HEK293 (cell line): ENCODE measurements at regions not wholly inside any gene's neighbourhood (a gene's known extent, or its start where the extent isn't known, plus 50 kb on each side); places are given as distances from the start of the nearest gene placed in this dataset.

Experiments
- CTCF ChIA-PET: fragments of 350-600 bp; formaldehyde crosslinking; extraction: SDS; loops from one replicate; lab custom pipeline; 2021; ENCODE audit warnings: antibody characterized with exemption; lab: Yijun Ruan, JAX
- POLR2A ChIA-PET: fragments of 300-600 bp; formaldehyde crosslinking; extraction: SDS; loops from one replicate; lab custom pipeline; 2020; ENCODE audit warnings: antibody characterized with exemption, inconsistent platforms; lab: Yijun Ruan, JAX
- H3K27ac ChIP-seq: fragments of 200-500 bp; sonication (Bioruptor generic); 2 replicates; pipeline ENCODE4 v1.5.1; 2014; ENCODE audit warnings: low read depth, low read length, control low read depth, inconsistent platforms; ENCODE audit errors: extremely low read depth
- H3K36me3 ChIP-seq, 2 experiments: fragments of 200-500 bp in 1 of 2; sonication (Bioruptor generic) in 1 of 2; 1 replicate in 1 of 2; 2 replicates in 1 of 2; pipeline ENCODE4 v1.5.1; 2014 to 2017; ENCODE audit warnings: inconsistent platforms in 2 of 2, low read length in 2 of 2; ENCODE audit not compliant: control insufficient read depth in 2 of 2, insufficient read depth in 1 of 2
- H3K4me1 ChIP-seq: fragments of 200-500 bp; sonication (Bioruptor generic); 2 replicates; pipeline ENCODE4 v1.5.1; 2014; ENCODE audit warnings: mild to moderate bottlenecking, low read length, inconsistent platforms; ENCODE audit not compliant: control insufficient read depth, insufficient read depth
- H3K4me3 ChIP-seq: 2 replicates; pipeline ENCODE4 v1.5.1; 2011; ENCODE audit warnings: low read depth, mild to moderate bottlenecking, control low read depth, low read length, moderate library complexity
- H3K9me3 ChIP-seq: fragments of 200-500 bp; sonication (Bioruptor generic); 2 replicates; pipeline ENCODE4 v1.5.1; 2014; ENCODE audit warnings: low read depth, low read length, inconsistent platforms; ENCODE audit not compliant: control insufficient read depth, insufficient read depth
- EGR2 ChIP-seq: fragments of 450-650 bp; formaldehyde crosslinking; IDR thresholded peaks from 2 replicates; pipeline ENCODE4 v1.5.1; 2016; ENCODE audit warnings: low read depth, missing biosample characterization, missing genetic modification characterization
- GLI2 ChIP-seq: fragments of 450-650 bp; formaldehyde crosslinking; IDR thresholded peaks from 2 replicates; pipeline ENCODE4; 2017; ENCODE audit warnings: missing biosample characterization, missing genetic modification characterization, low read depth, borderline replicate concordance
- IKZF3 ChIP-seq: fragments of 450-650 bp; IDR thresholded peaks from 2 replicates; pipeline ENCODE4 v1.5.0; 2018; ENCODE audit warnings: missing biosample characterization, mild to moderate bottlenecking, missing genetic modification characterization, moderate library complexity
- KLF17 ChIP-seq: fragments of 450-650 bp; formaldehyde crosslinking; IDR thresholded peaks from 2 replicates; pipeline ENCODE4 v1.5.1; 2016; ENCODE audit warnings: missing biosample characterization, missing genetic modification characterization
- OSR2 ChIP-seq: fragments of 450-650 bp; formaldehyde crosslinking; IDR thresholded peaks from 2 replicates; pipeline ENCODE4 v1.5.1; 2016; ENCODE audit warnings: missing biosample characterization, missing genetic modification characterization
- PATZ1 ChIP-seq: fragments of 450-650 bp; formaldehyde crosslinking; IDR thresholded peaks from 2 replicates; pipeline ENCODE4 v1.5.1; 2016; ENCODE audit warnings: missing biosample characterization, missing genetic modification characterization
- ZBTB26 ChIP-seq: fragments of 450-650 bp; formaldehyde crosslinking; optimal IDR thresholded peaks from 2 replicates; pipeline ENCODE3; 2016; ENCODE audit warnings: missing biosample characterization, mild to moderate bottlenecking, missing genetic modification characterization
- ZNF133 ChIP-seq: fragments of 450-650 bp; formaldehyde crosslinking; IDR thresholded peaks from 2 replicates; pipeline ENCODE4 v1.5.1; 2016; ENCODE audit warnings: missing biosample characterization, missing genetic modification characterization
- ZNF138 ChIP-seq: fragments of 450-650 bp; formaldehyde crosslinking; IDR thresholded peaks from 2 replicates; pipeline ENCODE4 v1.5.1; 2016; ENCODE audit warnings: missing biosample characterization, missing genetic modification characterization, borderline replicate concordance
- ZNF274 ChIP-seq, 2 experiments: fragments of 200-500 bp in 1 of 2; fragments of 450-650 bp in 1 of 2; sonication (Bioruptor generic) in 1 of 2; formaldehyde crosslinking in 1 of 2; IDR thresholded peaks; 2 replicates each; pipeline versions ENCODE4 v1.5.1 to v1.6.1; 2014 to 2016; ENCODE audit warnings: borderline replicate concordance in 1 of 2, inconsistent platforms in 1 of 2, low read length in 1 of 2, missing biosample characterization in 1 of 2, missing genetic modification characterization in 1 of 2
- ZNF280C ChIP-seq: fragments of 450-650 bp; formaldehyde crosslinking; IDR thresholded peaks from 2 replicates; pipeline ENCODE4 v1.5.1; 2016; ENCODE audit warnings: missing biosample characterization, missing genetic modification characterization
- ZNF280D ChIP-seq: fragments of 450-650 bp; formaldehyde crosslinking; IDR thresholded peaks from 2 replicates; pipeline ENCODE4 v1.5.1; 2016; ENCODE audit warnings: missing biosample characterization, missing genetic modification characterization
- ZNF555 ChIP-seq: fragments of 450-650 bp; formaldehyde crosslinking; conservative IDR thresholded peaks from 2 replicates; pipeline ENCODE4 v1.5.1; 2017; ENCODE audit warnings: missing biosample characterization, mild to moderate bottlenecking, missing genetic modification characterization, inconsistent platforms
- ZNF621 ChIP-seq: fragments of 450-650 bp; formaldehyde crosslinking; IDR thresholded peaks from 2 replicates; pipeline ENCODE4 v1.5.1; 2017; ENCODE audit warnings: missing biosample characterization, missing genetic modification characterization
- ZNF623 ChIP-seq: fragments of 450-650 bp; formaldehyde crosslinking; IDR thresholded peaks from 2 replicates; pipeline ENCODE4 v1.5.1; 2016; ENCODE audit warnings: missing biosample characterization, missing genetic modification characterization
- ZNF626 ChIP-seq: fragments of 450-650 bp; sonication (Bioruptor Pico); formaldehyde crosslinking; IDR thresholded peaks from 2 replicates; pipeline ENCODE4 v1.5.1; 2018; ENCODE audit warnings: missing biosample characterization, missing genetic modification characterization, inconsistent platforms
- ZNF670 ChIP-seq: fragments of 450-650 bp; formaldehyde crosslinking; IDR thresholded peaks from 2 replicates; pipeline ENCODE4 v1.5.1; 2016; ENCODE audit warnings: missing biosample characterization, missing genetic modification characterization, low read depth
- ZNF704 ChIP-seq: fragments of 450-650 bp; formaldehyde crosslinking; IDR thresholded peaks from 2 replicates; pipeline ENCODE4 v1.5.1; 2016; ENCODE audit warnings: missing biosample characterization, missing genetic modification characterization
- ZSCAN16 ChIP-seq: fragments of 450-650 bp; formaldehyde crosslinking; IDR thresholded peaks from 2 replicates; pipeline ENCODE4 v1.5.1; 2016; ENCODE audit warnings: missing biosample characterization, missing genetic modification characterization
- ZSCAN4 ChIP-seq: fragments of 450-650 bp; formaldehyde crosslinking; IDR thresholded peaks from 2 replicates; pipeline ENCODE4 v1.5.1; 2017; ENCODE audit warnings: missing biosample characterization, missing genetic modification characterization

- TF ChIP-seq ZNF280D (no peak), ZNF626 (tag by site-specific recombination) (no peak), ZNF274 (IDR thresholded peaks at IDR 0.05; ENCODE audit: low read length) (no peak), ZNF274 (tag by site-specific recombination; IDR thresholded peaks at IDR 0.05; ENCODE audit: borderline replicate concordance) (no peak), GLI2 (tag by site-specific recombination) (no peak), EGR2 (tag by site-specific recombination) (no peak)
Measured at GRCh38 chr1:195970209-195970608, 638.0 kb downstream of the KCNT2 start (continued).

GRCh38 chr1:195965475-195965874 lies 642.8 kb downstream of the KCNT2 start:
- no peak for TF ChIP-seq EGR2 (tag by site-specific recombination)
- no peak for TF ChIP-seq ZNF133 (tag by site-specific recombination)
- no peak for TF ChIP-seq ZNF280C (tag by site-specific recombination)
- no peak for TF ChIP-seq ZNF670 (tag by site-specific recombination)
- TF ChIP-seq KLF17 (tag by site-specific recombination) = no peak
- no peak for TF ChIP-seq PATZ1 (tag by site-specific recombination)
- no peak for TF ChIP-seq ZNF621
- TF ChIP-seq ZSCAN4 = no peak
- no peak for TF ChIP-seq OSR2
- TF ChIP-seq ZBTB26 (tag by site-specific recombination) = no peak
- no peak for TF ChIP-seq ZNF704 (tag by site-specific recombination)
- no peak for TF ChIP-seq ZNF555 (tag by site-specific recombination)
- no peak for TF ChIP-seq ZNF138 (tag by site-specific recombination)
- TF ChIP-seq ZNF280D = no peak
- no peak for TF ChIP-seq IKZF3 (tag by site-specific recombination)
- TF ChIP-seq ZSCAN16 (tag by site-specific recombination) = no peak
- no peak for TF ChIP-seq ZNF623 (tag by site-specific recombination)
- ChIA-PET CTCF (no interaction called here), POLR2A (no interaction called here)
- H3K36me3 ChIP-seq = no peaks in the 10 kb centered on the region
- H3K4me1 ChIP-seq = no peaks in the 10 kb centered on the region
- no peak overlapping the region for H3K4me3 ChIP-seq
- H3K9me3 ChIP-seq = no peaks in the 10 kb centered on the region
- H3K27ac ChIP-seq = no peak overlapping the region
